Activated CD8-positive, alpha-beta memory T cell treated with anti-CD3 and anti-CD28 coated beads for 4 hours (primary cell): ENCODE measurements at regions not wholly inside any gene's neighbourhood (a gene's known extent, or its start where the extent isn't known, plus 50 kb on each side); places are given as distances from the start of the nearest gene placed in this dataset.
"Not testable (repeated sequence)": the region's sequence is repeated elsewhere in the genome, so short reads cannot be mapped to it uniquely, and the experiment has no call there.

Experiments used
- DNase-seq, 2 donors: peaks; one replicate each; pipeline ENCODE4 v3.0.0-alpha.2; 2020; ENCODE audit warnings: low read depth in 2 of 2

GRCh38 chr20:53647286-53647821, 53.7 kb upstream of the ZNF217 start:
- DNase-seq, result no peak

DNA sequence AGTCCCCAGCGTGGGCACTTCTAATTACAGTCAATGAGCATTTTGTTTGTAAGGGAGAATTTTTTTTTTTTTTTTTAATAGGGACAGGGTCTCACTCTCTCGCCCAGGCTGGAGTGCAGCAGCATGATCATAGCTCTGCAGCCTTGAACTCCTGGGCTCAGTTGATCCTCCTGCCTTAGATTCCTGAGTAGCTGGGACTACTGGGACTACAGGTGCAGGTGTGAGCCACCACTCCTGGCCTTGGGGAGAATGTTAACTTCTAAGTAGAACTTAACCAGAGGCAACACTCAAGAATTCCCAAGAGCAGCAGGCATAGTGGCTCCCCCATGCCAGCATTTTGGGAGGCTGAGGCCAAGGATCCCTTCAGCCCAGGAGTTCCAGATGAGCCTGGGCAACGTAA, 52.9 kb upstream of the ZNF217 start:
- DNase-seq, result no peak

DNA sequence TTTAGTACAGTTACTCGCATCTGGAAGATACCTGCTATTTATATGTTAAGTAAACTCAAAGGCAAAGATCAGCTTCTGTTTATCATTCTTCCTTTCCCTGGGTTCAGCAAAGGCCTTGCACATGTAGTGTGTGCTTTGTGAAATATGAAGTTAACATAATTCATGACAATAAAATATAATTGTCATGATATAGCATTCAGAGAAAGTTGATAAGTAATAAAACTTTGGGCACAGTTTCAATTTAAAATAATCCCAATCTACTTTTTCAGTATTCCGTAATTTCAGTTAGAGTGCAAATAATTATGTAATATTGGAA, 51.9 kb upstream of the ZNF217 start:
- DNase-seq, result no peak

DNA sequence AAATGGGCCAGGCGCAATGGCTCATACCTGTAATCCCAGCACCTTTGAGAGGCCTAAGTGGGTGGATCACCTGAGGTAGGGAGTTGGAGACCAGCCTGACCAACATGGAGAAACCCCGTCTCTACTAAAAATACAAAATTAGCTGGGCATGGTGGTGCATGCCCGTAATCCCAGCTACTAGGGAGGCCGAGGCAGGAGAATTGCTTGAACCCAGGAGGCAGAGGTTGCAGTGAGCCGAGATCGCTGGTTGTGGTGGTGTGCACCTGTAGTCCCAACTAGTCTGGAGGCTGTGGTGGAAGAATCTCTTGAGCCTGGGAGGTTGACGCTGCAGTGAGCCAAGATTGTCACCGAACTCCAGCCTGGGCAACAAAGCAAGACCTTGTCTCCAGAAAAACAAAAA, 50.5 kb upstream of the ZNF217 start:
- not testable (repeated sequence) for DNase-seq
